Thyroid gland (tissue), 4 donors: ENCODE measurements at regions not wholly inside any gene's neighbourhood (a gene's known extent, or its start where the extent isn't known, plus 50 kb on each side); places are given as distances from the start of the nearest gene placed in this dataset.

Experiments used
- DNase-seq, 2 donors: peaks; one replicate each; pipeline ENCODE4 v3.0.0-alpha.2; 2019
- H3K27ac ChIP-seq, 3 donors: fragments of 200-600 bp; sonication (generic); 1 replicate in 2 of 3; 2 replicates in 1 of 3; pipeline ENCODE4 v1.5.1; 2016 to 2019; ENCODE audit warnings: mild to moderate bottlenecking in 1 of 3, moderate library complexity in 1 of 3
- H3K27me3 ChIP-seq: fragments of 200-600 bp; sonication (generic); one replicate; pipeline ENCODE4 v1.5.1; 2019
- H3K36me3 ChIP-seq, 2 donors: fragments of 200-600 bp; sonication (generic); one replicate each; pipeline ENCODE4 v1.5.1; 2016 to 2019
- H3K4me1 ChIP-seq, 2 donors: fragments of 200-600 bp; sonication (generic); one replicate each; pipeline ENCODE4 v1.5.1; 2017 to 2019
- H3K4me3 ChIP-seq, 3 donors: fragments of 200-600 bp; sonication (generic); replicated peaks in 1 of 3; 1 replicate in 2 of 3; 2 replicates in 1 of 3; pipeline ENCODE4 v1.5.1; 2016; ENCODE audit warnings: mild to moderate bottlenecking in 1 of 3
- H3K9me3 ChIP-seq: fragments of 200-600 bp; sonication (generic); one replicate; pipeline ENCODE4 v1.5.1; 2017
- CTCF ChIP-seq, 6 experiments: fragments of 200-600 bp in 3 of 6; fragments of 450-650 bp in 3 of 6; sonication (generic) in 3 of 6; IDR thresholded peaks; one replicate each; pipeline ENCODE4 v1.5.1; 2016 to 2019; ENCODE audit warnings: antibody characterized with exemption in 6 of 6, mild to moderate bottlenecking in 2 of 6, inconsistent platforms in 1 of 6, moderate library complexity in 1 of 6
- POLR2A ChIP-seq, 2 donors: fragments of 450-650 bp; IDR thresholded peaks; one replicate each; pipeline ENCODE4 v1.6.1; 2017; ENCODE audit warnings: antibody characterized with exemption in 2 of 2, mild to moderate bottlenecking in 2 of 2, moderate library complexity in 1 of 2
- WGBS, 2 donors: methylation state at CpG; one replicate each; pipeline ENCODE4 v1.1.5; 2017; 5-methylcytosine and 5-hydroxymethylcytosine counted together
- intact Hi-C: fragments of 100-400 bp; cut with DNase I; formaldehyde crosslinking; loops from one replicate; pipeline ENCODE4 v1.15.1; 2023

GRCh38 chr15:87115795-87116194 lies 1036.1 kb downstream of the AGBL1 start:
- no peaks in the 10 kb centered on the region for H3K9me3 ChIP-seq
- no peaks in the 10 kb centered on the region for H3K27me3 ChIP-seq
- no peaks in the 10 kb centered on the region for H3K36me3 ChIP-seq
- H3K4me3 ChIP-seq, result no peak overlapping the region
- WGBS, 2 donors, result 89 to 96% methylated on average over 1 of the region's 1 CpG
- intact Hi-C loops, result no loop called here
- no peak for DNase-seq
- H3K27ac ChIP-seq, result no peak overlapping the region
- H3K4me1 ChIP-seq, result no peaks in the 10 kb centered on the region
- TF ChIP-seq CTCF (IDR thresholded peaks at IDR 0.05), result no peak
- no peak for TF ChIP-seq POLR2A (IDR thresholded peaks at IDR 0.05)

GRCh38 chr15:87099916-87100315 lies 1020.2 kb downstream of the AGBL1 start:
- WGBS, 2 donors, result 82 to 91% methylated on average over 3 of the region's 3 CpGs
- no peak overlapping the region for H3K27ac ChIP-seq
- TF ChIP-seq POLR2A (IDR thresholded peaks at IDR 0.05), result no peak
- TF ChIP-seq CTCF (IDR thresholded peaks at IDR 0.05), result no peak
- H3K27me3 ChIP-seq, result no peaks in the 10 kb centered on the region
- intact Hi-C loops, result no loop called here
- no peaks in the 10 kb centered on the region for H3K4me1 ChIP-seq
- no peaks in the 10 kb centered on the region for H3K9me3 ChIP-seq
- H3K36me3 ChIP-seq, result no peaks in the 10 kb centered on the region
- no peak for DNase-seq
- no peak overlapping the region for H3K4me3 ChIP-seq

- Histone ChIP-seq H3K9me3 (no peaks in the 10 kb centered on the region), H3K27ac (no peak overlapping the region), H3K27me3 (no peaks in the 10 kb centered on the region), H3K4me1 (no peaks in the 10 kb centered on the region), H3K4me3 (no peak overlapping the region), H3K36me3 (no peaks in the 10 kb centered on the region)
- WGBS, 2 donors, result 83% methylated on average over 2 of the region's 2 CpGs
- TF ChIP-seq POLR2A (IDR thresholded peaks at IDR 0.05), result no peak
- TF ChIP-seq CTCF (IDR thresholded peaks at IDR 0.05), result no peak
- no peak for DNase-seq
- intact Hi-C loops, result no loop called here
Observed at GRCh38 chr15:87089551-87089950, 1009.9 kb downstream of the AGBL1 start.

GRCh38 chr15:87083201-87083600 lies 1003.5 kb downstream of the AGBL1 start:
- Histone ChIP-seq H3K27ac (no peak overlapping the region), H3K4me3 (no peak overlapping the region), H3K36me3 (no peaks in the 10 kb centered on the region), H3K4me1 (no peaks in the 10 kb centered on the region), H3K9me3 (no peaks in the 10 kb centered on the region), H3K27me3 (no peaks in the 10 kb centered on the region)
- intact Hi-C loops, result no loop called here
- WGBS, 2 donors, result 87 to 88% methylated on average over 5 of the region's 5 CpGs
- TF ChIP-seq CTCF (IDR thresholded peaks at IDR 0.05), result no peak
- no peak for TF ChIP-seq POLR2A (IDR thresholded peaks at IDR 0.05)
- DNase-seq, result no peak

- TF ChIP-seq POLR2A (IDR thresholded peaks at IDR 0.05), result no peak
- no peak for TF ChIP-seq CTCF (IDR thresholded peaks at IDR 0.05)
- WGBS, 2 donors, result 81 to 93% methylated on average over 2 of the region's 2 CpGs
- H3K27me3 ChIP-seq, result no peaks in the 10 kb centered on the region
- H3K9me3 ChIP-seq, result no peaks in the 10 kb centered on the region
- H3K4me3 ChIP-seq, result no peak overlapping the region
- H3K27ac ChIP-seq, result no peak overlapping the region
- H3K4me1 ChIP-seq, result no peaks in the 10 kb centered on the region
- DNase-seq, result no peak
- intact Hi-C loops, result no loop called here
- no peaks in the 10 kb centered on the region for H3K36me3 ChIP-seq
Observed at GRCh38 chr15:87082581-87082980, 1002.9 kb downstream of the AGBL1 start.
